ENCODE measurements at regions not wholly inside any gene's neighbourhood (a gene's known extent, or its start where the extent isn't known, plus 50 kb on each side); places are given as distances from the start of the nearest gene placed in this dataset.

DNA sequence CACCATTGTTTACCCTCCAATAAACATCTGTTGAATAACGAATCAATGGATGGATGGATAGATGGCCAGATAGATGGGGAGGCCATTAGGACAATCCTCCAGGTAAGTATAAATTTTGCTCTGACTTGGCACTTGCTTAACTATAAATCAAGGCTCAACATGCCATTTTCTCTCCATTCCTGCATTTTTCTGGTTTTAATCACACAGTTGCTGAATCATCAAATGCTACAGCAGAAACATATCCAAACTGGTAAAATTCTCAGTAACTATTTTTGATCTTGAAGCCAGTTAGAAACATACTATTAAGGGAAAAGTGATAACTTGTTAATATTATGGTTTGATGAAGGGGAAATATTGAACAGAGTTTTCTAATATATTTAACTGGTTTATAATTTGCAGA lies 71.5 kb upstream of the MTAP start:
- no peak for TF ChIP-seq CTCF (conservative IDR thresholded peaks at IDR 0.05; ENCODE audit: low read length)
- TF ChIP-seq EZH2phosphoT487 (IDR thresholded peaks at IDR 0.05; ENCODE audit: borderline replicate concordance, low read depth, low read length): no peak
